HG03432 (cell line): ENCODE measurements at regions not wholly inside any gene's neighbourhood (a gene's known extent, or its start where the extent isn't known, plus 50 kb on each side); places are given as distances from the start of the nearest gene placed in this dataset.
"Not testable (repeated sequence)": the region's sequence is repeated elsewhere in the genome, so short reads cannot be mapped to it uniquely, and the experiment has no call there.

Experiments
- ATAC-seq: cut with Tn5 transposase; IDR thresholded peaks from one replicate; pipeline ENCODE4 v1.9.1; 2021; ENCODE audit warnings: mild to moderate bottlenecking, moderate library complexity; ENCODE audit not compliant: unreplicated experiment

DNA sequence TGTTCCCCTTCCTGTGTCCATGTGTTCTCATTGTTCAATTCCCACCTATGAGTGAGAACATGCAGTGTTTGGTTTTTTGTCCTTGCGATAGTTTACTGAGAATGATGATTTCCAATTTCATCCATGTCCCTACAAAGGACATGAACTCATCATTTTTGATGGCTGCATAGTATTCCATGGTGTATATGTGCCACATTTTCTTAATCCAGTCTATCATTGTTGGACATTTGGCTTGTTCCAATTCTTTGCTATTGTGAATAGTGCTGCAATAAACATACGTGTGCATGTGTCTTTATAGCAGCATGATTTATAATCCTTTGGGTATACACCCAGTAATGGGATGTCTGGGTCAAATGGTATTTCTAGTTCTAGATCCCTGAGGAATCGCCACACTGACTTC lies 712.5 kb upstream of the ADGRB3 start:
- not testable (repeated sequence) for ATAC-seq

DNA sequence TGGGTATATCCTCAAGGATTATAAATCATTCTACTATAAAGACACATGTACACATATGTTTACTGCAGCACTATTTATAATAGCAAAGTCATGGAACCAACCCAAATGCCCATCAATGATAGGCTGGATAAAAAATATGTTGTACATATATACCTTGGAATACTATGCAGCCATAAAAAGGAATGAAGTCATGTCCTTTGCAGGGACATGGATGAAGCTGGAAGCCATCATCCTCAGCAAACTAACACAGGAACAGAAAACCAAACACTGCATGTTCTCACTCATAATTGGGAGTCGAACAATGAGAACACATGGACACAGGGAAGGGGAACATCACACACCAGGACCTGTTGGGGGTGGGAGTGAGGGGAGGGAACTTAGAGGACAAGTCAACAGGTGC lies 715.0 kb upstream of the ADGRB3 start:
- ATAC-seq: not testable (repeated sequence)

DNA sequence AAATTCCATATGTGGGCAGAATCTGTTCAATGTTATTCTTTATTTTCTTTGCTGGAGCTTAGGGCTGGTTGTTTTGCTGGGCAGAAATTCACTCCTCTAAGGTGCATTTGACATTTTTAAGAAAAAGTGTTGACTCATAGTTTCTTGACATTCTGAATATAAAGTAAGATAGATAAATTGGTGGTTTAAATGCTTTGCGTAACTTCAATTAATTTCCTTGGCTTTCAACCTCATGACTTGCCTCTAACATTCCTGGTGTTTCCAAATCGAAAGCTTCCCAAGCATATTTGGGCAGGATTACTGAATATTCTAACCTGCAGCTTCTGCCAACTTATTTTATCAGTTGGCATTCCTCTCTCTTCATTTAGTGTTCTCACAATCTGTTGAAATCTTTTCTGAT lies 718.7 kb upstream of the ADGRB3 start:
- ATAC-seq: no peak

- ATAC-seq: no peak
Observed at GRCh38 chr6:67914419-67914818, 720.7 kb upstream of the ADGRB3 start.

GRCh38 chr6:67909354-67909753 lies 725.7 kb upstream of the ADGRB3 start:
- no peak for ATAC-seq

DNA sequence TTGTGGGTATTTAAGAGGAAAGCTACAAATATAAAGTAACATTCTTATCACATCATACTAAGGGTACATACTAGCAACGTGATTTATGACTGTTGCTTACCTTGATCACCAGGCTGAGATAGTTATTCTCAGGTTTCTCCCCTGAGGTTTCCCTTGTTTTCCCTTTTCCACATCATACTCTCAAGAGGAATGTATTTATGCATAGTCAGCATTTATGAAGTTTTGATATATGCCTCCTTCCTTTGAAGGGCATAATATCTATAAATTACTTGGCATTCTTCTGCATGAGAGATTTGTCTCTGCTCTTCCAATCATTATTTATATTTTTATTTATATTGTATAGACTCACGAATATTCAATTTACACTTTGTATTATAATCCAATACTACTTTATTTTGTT lies 726.7 kb upstream of the ADGRB3 start:
- no peak for ATAC-seq

DNA sequence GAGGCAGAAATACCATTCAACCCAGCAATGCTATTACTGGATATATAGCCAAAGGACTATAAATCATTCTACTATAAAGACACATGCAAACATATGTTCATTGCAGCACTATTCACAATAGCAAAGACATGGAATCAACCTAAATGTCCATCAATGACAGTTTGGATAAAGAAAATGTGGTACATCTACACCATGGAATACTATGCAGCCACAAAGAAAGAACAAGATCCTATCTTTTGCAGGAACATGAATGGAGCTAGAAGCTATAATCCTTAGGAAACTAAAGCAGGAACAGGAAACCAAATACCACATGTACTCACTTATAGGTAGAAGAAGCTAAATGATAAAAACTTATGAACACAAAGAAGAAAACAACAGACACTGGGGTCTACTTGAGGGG lies 730.3 kb upstream of the ADGRB3 start:
- not testable (repeated sequence) for ATAC-seq

GRCh38 chr6:67898875-67899274 lies 736.2 kb upstream of the ADGRB3 start:
- ATAC-seq: no peak

GRCh38 chr6:67897998-67898607 lies 737.0 kb upstream of the ADGRB3 start:
- no peak for ATAC-seq

DNA sequence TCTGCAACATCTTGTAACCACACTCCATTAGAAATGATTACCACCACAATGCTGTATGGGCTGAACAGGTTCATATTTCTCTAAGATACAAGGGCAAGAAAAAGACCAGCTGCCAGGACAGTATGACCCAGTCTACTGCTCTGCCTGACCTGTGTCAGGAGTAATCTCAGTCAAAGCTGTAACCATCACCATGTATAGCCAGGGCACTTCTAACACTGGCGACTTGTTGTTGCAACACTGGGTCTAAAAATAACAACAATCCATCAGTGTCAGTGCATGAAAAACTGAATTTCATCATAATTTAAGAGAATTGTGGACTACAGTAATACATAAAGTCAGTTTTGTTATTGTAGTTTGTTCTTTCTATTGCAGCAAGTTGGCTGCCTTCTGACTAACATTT lies 738.6 kb upstream of the ADGRB3 start:
- no peak for ATAC-seq

- ATAC-seq: no peak
Observed at GRCh38 chr6:67889682-67889995, 745.4 kb upstream of the ADGRB3 start.

- peak; percentile 88 for ATAC-seq
Observed at GRCh38 chr6:67888886-67889681, 746.0 kb upstream of the ADGRB3 start.

GRCh38 chr6:67888546-67888885 lies 746.6 kb upstream of the ADGRB3 start:
- no peak for ATAC-seq

DNA sequence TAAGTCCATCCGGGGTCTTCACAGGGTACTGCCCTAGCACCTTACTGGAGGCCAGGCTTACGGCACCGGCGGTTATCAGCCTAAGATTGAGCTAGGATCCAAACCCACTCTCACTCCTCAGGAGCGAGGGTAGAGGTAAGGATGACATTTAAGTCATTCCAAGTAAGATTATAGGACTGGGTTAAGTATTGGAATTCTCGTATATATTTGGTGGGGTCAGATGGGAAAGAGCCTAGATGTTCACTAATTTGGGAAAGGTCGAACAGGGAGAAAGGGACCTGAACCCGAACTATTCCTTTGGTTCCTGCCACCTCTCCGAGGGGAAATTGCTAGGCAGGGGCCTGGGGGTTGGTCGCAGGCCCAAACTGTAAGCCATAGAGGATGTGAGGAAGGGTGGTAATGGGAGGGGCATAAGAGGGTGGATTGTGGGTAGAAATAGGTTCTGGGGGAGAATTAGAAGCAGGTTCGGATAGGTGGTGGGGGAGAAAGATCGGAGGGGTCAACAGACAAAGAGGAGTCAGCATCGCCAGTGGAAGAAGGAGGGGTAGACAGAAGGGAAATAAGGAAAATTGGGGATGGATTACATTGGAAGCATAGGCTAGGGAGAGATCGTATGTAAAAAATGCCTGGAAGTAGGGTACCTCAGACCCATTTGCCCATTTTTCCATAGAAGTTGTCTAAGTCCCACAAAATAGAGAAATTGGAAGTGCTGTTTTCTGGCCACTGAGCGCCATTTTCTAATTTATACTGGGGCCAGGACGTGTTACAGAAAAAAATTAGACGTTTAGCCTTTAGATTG lies 747.1 kb upstream of the ADGRB3 start:
- no peak for ATAC-seq

DNA sequence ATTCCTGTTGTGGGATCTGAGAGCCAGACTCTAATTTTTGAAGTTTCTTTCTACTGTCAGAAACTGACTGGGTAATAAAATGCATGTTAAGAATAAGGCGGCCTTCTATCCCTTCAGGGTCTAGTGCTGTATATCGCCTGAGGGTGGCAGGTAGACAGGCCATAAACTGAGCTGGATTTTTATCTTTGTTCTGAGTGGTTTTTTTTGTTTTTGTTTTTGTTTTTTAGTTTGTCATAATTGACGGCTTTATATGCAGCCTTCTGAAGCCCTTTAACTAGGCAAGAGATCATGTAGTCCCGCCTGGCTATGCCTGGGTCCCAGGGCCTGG lies 747.7 kb upstream of the ADGRB3 start:
- no peak for ATAC-seq

GRCh38 chr6:67886840-67887292 lies 748.2 kb upstream of the ADGRB3 start:
- no peak for ATAC-seq

GRCh38 chr6:67886036-67886707 lies 748.9 kb upstream of the ADGRB3 start:
- ATAC-seq: no peak

DNA sequence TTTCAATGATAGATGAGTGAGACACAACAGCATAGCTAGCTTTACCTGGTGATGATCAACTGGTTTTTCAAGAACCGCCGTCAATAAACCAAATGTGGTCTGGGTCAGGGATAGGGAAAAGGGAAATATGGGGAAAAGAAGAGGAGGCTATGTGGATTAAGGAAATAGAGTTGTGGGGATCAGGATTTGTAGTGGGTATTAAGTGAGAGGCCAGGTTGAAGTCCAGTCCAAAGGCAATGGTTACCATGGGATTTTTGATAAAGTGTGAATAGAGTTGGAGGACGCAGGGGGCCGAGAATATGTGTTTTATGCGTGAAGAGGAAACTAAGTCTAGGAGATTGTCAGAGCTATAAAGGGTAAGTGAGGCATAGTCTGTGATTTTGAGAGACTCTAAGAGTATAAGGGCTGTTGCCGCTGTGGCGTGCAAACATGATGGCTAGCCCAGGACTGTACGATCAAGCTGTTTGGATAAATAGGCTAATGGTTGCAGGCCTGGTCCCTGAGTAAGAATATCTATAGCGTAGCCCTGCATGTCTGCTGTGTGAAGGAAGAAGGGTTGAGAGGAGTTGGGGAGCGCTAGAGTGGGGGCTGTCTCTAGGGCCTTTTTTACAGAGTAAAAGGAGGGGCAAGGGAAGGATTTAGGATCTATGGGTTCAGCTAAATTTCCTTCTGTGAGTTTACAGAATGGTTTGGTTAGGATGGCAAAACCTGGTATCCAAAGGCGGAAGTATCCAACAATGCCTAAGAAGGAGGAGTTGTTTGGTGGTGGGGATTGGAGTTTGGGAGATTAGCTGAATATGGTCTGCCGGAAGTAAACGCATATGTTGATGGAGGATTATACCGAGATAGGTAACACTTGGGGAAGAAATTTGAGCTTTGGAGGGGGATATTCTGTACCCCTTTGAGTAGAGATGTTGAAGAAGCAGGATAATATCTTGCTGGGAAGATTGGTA lies 749.7 kb upstream of the ADGRB3 start:
- no peak for ATAC-seq

- ATAC-seq: no peak
Observed at GRCh38 chr6:67884442-67884841, 750.6 kb upstream of the ADGRB3 start.
